ENCODE measurements at regions not wholly inside any gene's neighbourhood (a gene's known extent, or its start where the extent isn't known, plus 50 kb on each side); places are given as distances from the start of the nearest gene placed in this dataset.

GRCh38 chr9:23933348-23933747, 107.3 kb upstream of the ELAVL2 start:
- TF ChIP-seq EZH2 (IDR thresholded peaks at IDR 0.05; ENCODE audit: insufficient read depth, poor library complexity, severe bottlenecking) (no peak), EZH2phosphoT487 (IDR thresholded peaks at IDR 0.05; ENCODE audit: insufficient read depth, low read depth) (no peak)
